Tibial artery (tissue), 4 donors: ENCODE measurements at regions not wholly inside any gene's neighbourhood (a gene's known extent, or its start where the extent isn't known, plus 50 kb on each side); places are given as distances from the start of the nearest gene placed in this dataset.

Source experiments
- DNase-seq, 2 donors: peaks; one replicate each; pipeline ENCODE4 v3.0.0-alpha.2; 2019
- H3K27ac ChIP-seq, 2 donors: fragments of 200-600 bp; sonication (generic) in 1 of 2; 1 replicate in 1 of 2; 2 replicates in 1 of 2; pipeline ENCODE4 v1.5.1; 2018 to 2019; ENCODE audit warnings: mild to moderate bottlenecking in 1 of 2
- H3K27me3 ChIP-seq, 2 donors: fragments of 200-600 bp; sonication (generic) in 1 of 2; one replicate each; pipeline versions ENCODE4 v1.5.1 to v1.6.0; 2016 to 2019
- H3K36me3 ChIP-seq, 3 donors: fragments of 200-600 bp; sonication (generic) in 2 of 3; one replicate each; pipeline ENCODE4 v1.5.1; 2016 to 2019; ENCODE audit warnings: mild to moderate bottlenecking in 2 of 3
- H3K4me1 ChIP-seq, 4 donors: fragments of 200-600 bp; sonication (generic) in 2 of 4; 1 replicate in 3 of 4; 2 replicates in 1 of 4; pipeline ENCODE4 v1.5.1; 2016 to 2019
- H3K4me3 ChIP-seq, 2 donors: fragments of 200-600 bp; sonication (generic) in 1 of 2; 1 replicate in 1 of 2; 2 replicates in 1 of 2; pipeline ENCODE4 v1.5.1; 2018 to 2019; ENCODE audit warnings: mild to moderate bottlenecking in 2 of 2
- H3K9me3 ChIP-seq, 3 donors: fragments of 200-600 bp; sonication (generic) in 1 of 3; one replicate each; pipeline ENCODE4 v1.5.1; 2016 to 2019
- CTCF ChIP-seq, 2 experiments: fragments of 200-600 bp in 1 of 2; fragments of 450-650 bp in 1 of 2; IDR thresholded peaks; one replicate each; pipeline ENCODE4 v1.5.1; 2017 to 2019; ENCODE audit warnings: antibody characterized with exemption in 2 of 2, mild to moderate bottlenecking in 1 of 2, moderate library complexity in 1 of 2
- intact Hi-C: fragments of 100-400 bp; cut with DNase I; formaldehyde crosslinking; loops from one replicate; pipeline ENCODE4 v1.15.0; 2023; ENCODE audit warnings: low total_unique reads

- peaks cover 0 to 19% (median 12%) of the 10 kb centered on the region in 4 donors for H3K4me1 ChIP-seq
- no peak for DNase-seq
- H3K36me3 ChIP-seq, result no peaks in the 10 kb centered on the region
- no peak overlapping the region for H3K4me3 ChIP-seq
- no peaks in the 10 kb centered on the region for H3K27me3 ChIP-seq
- H3K27ac ChIP-seq, result no peak overlapping the region
- intact Hi-C loops, result no loop called here
- no peak for TF ChIP-seq CTCF (IDR thresholded peaks at IDR 0.05)
- no peaks in the 10 kb centered on the region for H3K9me3 ChIP-seq
Observed at GRCh38 chr5:175377816-175378215, 66.2 kb downstream of the DRD1 start.

GRCh38 chr5:175374166-175374875 lies 69.7 kb downstream of the DRD1 start:
- Histone ChIP-seq H3K27me3 (peaks cover 0 to 3% of the 10 kb centered on the region in 2 donors), H3K9me3 (no peaks in the 10 kb centered on the region), H3K27ac (no peak overlapping the region), H3K4me3 (no peak overlapping the region), H3K4me1 (peaks cover 0 to 19% (median 12%) of the 10 kb centered on the region in 4 donors), H3K36me3 (no peaks in the 10 kb centered on the region)
- no peak for TF ChIP-seq CTCF (IDR thresholded peaks at IDR 0.05)
- no peak for DNase-seq
- intact Hi-C loops, result no loop called here

GRCh38 chr5:175365866-175366265 lies 78.1 kb downstream of the DRD1 start:
- DNase-seq, result no peak
- TF ChIP-seq CTCF (IDR thresholded peaks at IDR 0.05), result no peak
- H3K9me3 ChIP-seq, result no peaks in the 10 kb centered on the region
- H3K4me3 ChIP-seq, result no peak overlapping the region
- H3K4me1 ChIP-seq, result no peaks in the 10 kb centered on the region
- H3K27ac ChIP-seq, result no peak overlapping the region
- no peaks in the 10 kb centered on the region for H3K36me3 ChIP-seq
- H3K27me3 ChIP-seq, result peaks cover 0 to 13% of the 10 kb centered on the region in 2 donors
- intact Hi-C loops, result no loop called here

- Histone ChIP-seq H3K27ac (no peak overlapping the region), H3K27me3 (peaks cover 0 to 10% of the 10 kb centered on the region in 2 donors), H3K4me1 (no peaks in the 10 kb centered on the region), H3K9me3 (no peaks in the 10 kb centered on the region), H3K4me3 (no peak overlapping the region), H3K36me3 (no peaks in the 10 kb centered on the region)
- intact Hi-C loops, result no loop called here
- no peak for DNase-seq
- TF ChIP-seq CTCF (IDR thresholded peaks at IDR 0.05), result no peak
Observed at GRCh38 chr5:175363300-175363699, 80.7 kb downstream of the DRD1 start.

- Histone ChIP-seq H3K27me3 (no peaks in the 10 kb centered on the region), H3K36me3 (no peaks in the 10 kb centered on the region), H3K9me3 (no peaks in the 10 kb centered on the region), H3K4me1 (no peaks in the 10 kb centered on the region), H3K4me3 (no peak overlapping the region), H3K27ac (no peak overlapping the region)
- intact Hi-C loops, result no loop called here
- no peak for TF ChIP-seq CTCF (IDR thresholded peaks at IDR 0.05)
- DNase-seq, result no peak
Observed at GRCh38 chr5:175357995-175358394, 86.0 kb downstream of the DRD1 start.
